SK-N-SH treated with all-trans-retinoic acid at 6 μM for 48 hours (cell line): ENCODE measurements at regions not wholly inside any gene's neighbourhood (a gene's known extent, or its start where the extent isn't known, plus 50 kb on each side); places are given as distances from the start of the nearest gene placed in this dataset.

Experiments used
- ATAC-seq: fragments of 200-7000 bp; cut with Tn5 transposase; 3 replicates; pipeline ENCODE4 v1.9.1; 2020; ENCODE audit warnings: mild to moderate bottlenecking, moderate library complexity
- ARNTL ChIP-seq: fragments of 450-650 bp; formaldehyde crosslinking; IDR thresholded peaks from 2 replicates; pipeline ENCODE4 v1.5.0; 2020; ENCODE audit warnings: low read depth, mild to moderate bottlenecking, moderate library complexity, borderline replicate concordance
- GLIS3 ChIP-seq: fragments of 250-450 bp; sonication (Bioruptor Pico); IDR thresholded peaks from 2 replicates; pipeline ENCODE4 v1.5.0; 2020; ENCODE audit warnings: mild to moderate bottlenecking, moderate library complexity
- OSR1 ChIP-seq: fragments of 250-450 bp; sonication (Bioruptor Pico); IDR thresholded peaks from 2 replicates; pipeline ENCODE4 v1.8.0; 2022; ENCODE audit warnings: moderate library complexity, mild to moderate bottlenecking, inconsistent platforms
- POU6F1 ChIP-seq: fragments of 250-450 bp; sonication (Bioruptor Pico); IDR thresholded peaks from 2 replicates; pipeline ENCODE4 v1.8.0; 2021; ENCODE audit warnings: low read depth, mild to moderate bottlenecking, moderate library complexity, borderline replicate concordance
- PPARA ChIP-seq: fragments of 250-450 bp; sonication (Bioruptor Pico); IDR thresholded peaks from 2 replicates; pipeline ENCODE4 v1.5.0; 2020; ENCODE audit warnings: mild to moderate bottlenecking, borderline replicate concordance
- ZNF565 ChIP-seq: fragments of 450-650 bp; formaldehyde crosslinking; conservative IDR thresholded peaks from 2 replicates; pipeline ENCODE4 v1.5.0; 2020; ENCODE audit warnings: low read depth, mild to moderate bottlenecking, moderate library complexity
- ZNF70 ChIP-seq: fragments of 450-650 bp; formaldehyde crosslinking; IDR thresholded peaks from 2 replicates; pipeline ENCODE4 v1.5.0; 2020; ENCODE audit warnings: mild to moderate bottlenecking, moderate library complexity
- TF ChIP-seq, protein P1 (sequence below): fragments of 250-450 bp; sonication (Bioruptor Pico); IDR thresholded peaks from 2 replicates; pipeline ENCODE4 v1.8.0; 2020; ENCODE audit warnings: mild to moderate bottlenecking, moderate library complexity, borderline replicate concordance
- TF ChIP-seq, protein P2 (sequence below): fragments of 250-450 bp; sonication (Bioruptor Pico); IDR thresholded peaks from 2 replicates; pipeline ENCODE4 v1.5.1; 2020; ENCODE audit warnings: low read depth, mild to moderate bottlenecking, moderate library complexity

- ATAC-seq: no peak
- no peak for TF ChIP-seq PPARA (CRISPR knock-in tag)
- TF ChIP-seq ZNF565 (CRISPR knock-in tag): no peak
- TF ChIP-seq POU6F1 (CRISPR knock-in tag): no peak
- TF ChIP-seq, protein P1, sequence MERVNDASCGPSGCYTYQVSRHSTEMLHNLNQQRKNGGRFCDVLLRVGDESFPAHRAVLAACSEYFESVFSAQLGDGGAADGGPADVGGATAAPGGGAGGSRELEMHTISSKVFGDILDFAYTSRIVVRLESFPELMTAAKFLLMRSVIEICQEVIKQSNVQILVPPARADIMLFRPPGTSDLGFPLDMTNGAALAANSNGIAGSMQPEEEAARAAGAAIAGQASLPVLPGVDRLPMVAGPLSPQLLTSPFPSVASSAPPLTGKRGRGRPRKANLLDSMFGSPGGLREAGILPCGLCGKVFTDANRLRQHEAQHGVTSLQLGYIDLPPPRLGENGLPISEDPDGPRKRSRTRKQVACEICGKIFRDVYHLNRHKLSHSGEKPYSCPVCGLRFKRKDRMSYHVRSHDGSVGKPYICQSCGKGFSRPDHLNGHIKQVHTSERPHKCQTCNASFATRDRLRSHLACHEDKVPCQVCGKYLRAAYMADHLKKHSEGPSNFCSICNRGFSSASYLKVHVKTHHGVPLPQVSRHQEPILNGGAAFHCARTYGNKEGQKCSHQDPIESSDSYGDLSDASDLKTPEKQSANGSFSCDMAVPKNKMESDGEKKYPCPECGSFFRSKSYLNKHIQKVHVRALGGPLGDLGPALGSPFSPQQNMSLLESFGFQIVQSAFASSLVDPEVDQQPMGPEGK: no peak
- TF ChIP-seq GLIS3 (CRISPR knock-in tag): no peak
- TF ChIP-seq, protein P2, sequence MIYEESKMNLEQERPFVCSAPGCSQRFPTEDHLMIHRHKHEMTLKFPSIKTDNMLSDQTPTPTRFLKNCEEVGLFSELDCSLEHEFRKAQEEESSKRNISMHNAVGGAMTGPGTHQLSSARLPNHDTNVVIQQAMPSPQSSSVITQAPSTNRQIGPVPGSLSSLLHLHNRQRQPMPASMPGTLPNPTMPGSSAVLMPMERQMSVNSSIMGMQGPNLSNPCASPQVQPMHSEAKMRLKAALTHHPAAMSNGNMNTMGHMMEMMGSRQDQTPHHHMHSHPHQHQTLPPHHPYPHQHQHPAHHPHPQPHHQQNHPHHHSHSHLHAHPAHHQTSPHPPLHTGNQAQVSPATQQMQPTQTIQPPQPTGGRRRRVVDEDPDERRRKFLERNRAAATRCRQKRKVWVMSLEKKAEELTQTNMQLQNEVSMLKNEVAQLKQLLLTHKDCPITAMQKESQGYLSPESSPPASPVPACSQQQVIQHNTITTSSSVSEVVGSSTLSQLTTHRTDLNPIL (CRISPR knock-in tag): no peak
- TF ChIP-seq OSR1 (CRISPR knock-in tag): no peak
- TF ChIP-seq ZNF70 (CRISPR knock-in tag): no peak
- no peak for TF ChIP-seq ARNTL (CRISPR knock-in tag)
Measured at GRCh38 chr18:5596585-5596984, 52.8 kb upstream of the EPB41L3 start.
